ENCODE measurements at regions not wholly inside any gene's neighbourhood (a gene's known extent, or its start where the extent isn't known, plus 50 kb on each side); places are given as distances from the start of the nearest gene placed in this dataset.

- no peak overlapping the region for H2AFZ ChIP-seq
- H3K36me3 ChIP-seq (ENCODE audit: low read depth), result no peaks in the 10 kb centered on the region
- H3F3A ChIP-seq (ENCODE audit: insufficient read depth), result no peaks in the 10 kb centered on the region
- DNase-seq, result no peak
- no peak overlapping the region for H3K27ac ChIP-seq
- H3K27me3 ChIP-seq (replicated peaks; ENCODE audit: insufficient read depth), result peaks cover 5% of the 10 kb centered on the region; the same call in 1 of the 2 replicates
- in situ Hi-C loops (cut with MboI), result no loop called here
- no peak overlapping the region for H3K4me2 ChIP-seq (ENCODE audit: unreplicated experiment)
- H3K9me2 ChIP-seq (ENCODE audit: insufficient read depth), result no peaks in the 10 kb centered on the region
- 73 to 75% methylated on average over 4 of the region's 4 CpGs for WGBS, 2 experiments (ENCODE audit: low coverage in 1 of 2, low lambda C conversion rate in 2 of 2, missing lambda C conversion rate in 2 of 2)
- no peak for TF ChIP-seq EZH2 (IDR thresholded peaks at IDR 0.05; ENCODE audit: insufficient read depth, poor library complexity, severe bottlenecking)
- no peak for TF ChIP-seq EZH2phosphoT487 (IDR thresholded peaks at IDR 0.05; ENCODE audit: insufficient read depth, low read depth)
- H3K4me3 ChIP-seq, result no peak overlapping the region
- H3K4me1 ChIP-seq (ENCODE audit: insufficient read depth), result no peaks in the 10 kb centered on the region
- H3K79me2 ChIP-seq (ENCODE audit: insufficient read depth), result no peaks in the 10 kb centered on the region
- H3K9me3 ChIP-seq (ENCODE audit: low read depth), result no peaks in the 10 kb centered on the region
- no peaks in the 10 kb centered on the region for H4K20me1 ChIP-seq (ENCODE audit: insufficient read depth)
- no peak overlapping the region for H3K9ac ChIP-seq
Observed at GRCh38 chr3:65096110-65096745, 408.4 kb upstream of the ADAMTS9 start.

- Histone ChIP-seq H3K9me2 (ENCODE audit: insufficient read depth) (no peaks in the 10 kb centered on the region), H3K79me2 (ENCODE audit: insufficient read depth) (no peaks in the 10 kb centered on the region), H3K9me3 (ENCODE audit: low read depth) (no peaks in the 10 kb centered on the region), H4K20me1 (ENCODE audit: insufficient read depth) (no peaks in the 10 kb centered on the region), H3K27ac (no peak overlapping the region), H3K4me2 (ENCODE audit: unreplicated experiment) (no peak overlapping the region), H3K4me3 (no peak overlapping the region), H2AFZ (no peak overlapping the region), H3K27me3 (replicated peaks; ENCODE audit: insufficient read depth) (no peaks in the 10 kb centered on the region; the same call in none of the 2 replicates), H3F3A (ENCODE audit: insufficient read depth) (no peaks in the 10 kb centered on the region), H3K36me3 (ENCODE audit: low read depth) (no peaks in the 10 kb centered on the region), H3K4me1 (ENCODE audit: insufficient read depth) (no peaks in the 10 kb centered on the region), H3K9ac (no peak overlapping the region)
- in situ Hi-C loops (cut with MboI), result no loop called here
- no peak for TF ChIP-seq EZH2 (IDR thresholded peaks at IDR 0.05; ENCODE audit: insufficient read depth, poor library complexity, severe bottlenecking)
- no peak for TF ChIP-seq EZH2phosphoT487 (IDR thresholded peaks at IDR 0.05; ENCODE audit: insufficient read depth, low read depth)
- no peak for DNase-seq
Observed at GRCh38 chr3:65094723-65095122, 406.9 kb upstream of the ADAMTS9 start.

GRCh38 chr3:65093641-65094040, 405.8 kb upstream of the ADAMTS9 start:
- WGBS, 2 experiments (ENCODE audit: low coverage in 1 of 2, low lambda C conversion rate in 2 of 2, missing lambda C conversion rate in 2 of 2), result 43 to 45% methylated on average over 3 of the region's 3 CpGs

DNA sequence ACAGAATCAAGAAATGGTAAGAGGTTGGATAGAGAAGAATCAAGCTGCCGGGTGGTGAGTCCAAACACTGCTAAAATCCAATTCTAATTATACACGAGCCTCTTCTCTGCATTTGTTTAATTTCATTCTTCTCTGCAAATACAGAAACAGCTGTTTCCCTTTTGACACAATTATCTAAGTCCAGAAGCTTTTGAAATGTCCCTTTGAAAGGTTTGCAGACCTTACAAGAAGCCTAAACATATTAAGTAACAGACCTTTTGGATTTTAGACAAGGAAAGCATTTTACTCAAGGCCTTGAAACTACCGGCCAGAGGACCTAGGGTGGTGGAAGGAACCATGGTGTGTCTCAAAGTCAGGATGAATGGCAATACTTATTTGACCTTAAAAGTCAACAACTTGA, 403.8 kb upstream of the ADAMTS9 start:
- Histone ChIP-seq H3K4me1 (ENCODE audit: insufficient read depth) (no peaks in the 10 kb centered on the region), H3K79me2 (ENCODE audit: insufficient read depth) (no peaks in the 10 kb centered on the region), H3K4me2 (ENCODE audit: unreplicated experiment) (no peak overlapping the region), H3K36me3 (ENCODE audit: low read depth) (no peaks in the 10 kb centered on the region), H3K9me3 (ENCODE audit: low read depth) (no peaks in the 10 kb centered on the region), H3K4me3 (no peak overlapping the region), H3K9me2 (ENCODE audit: insufficient read depth) (no peaks in the 10 kb centered on the region), H4K20me1 (ENCODE audit: insufficient read depth) (no peaks in the 10 kb centered on the region), H2AFZ (no peak overlapping the region), H3F3A (ENCODE audit: insufficient read depth) (no peaks in the 10 kb centered on the region), H3K27me3 (replicated peaks; ENCODE audit: insufficient read depth) (peaks cover 4% of the 10 kb centered on the region; the same call in 1 of the 2 replicates), H3K27ac (no peak overlapping the region), H3K9ac (no peak overlapping the region)
- TF ChIP-seq EZH2 (IDR thresholded peaks at IDR 0.05; ENCODE audit: insufficient read depth, poor library complexity, severe bottlenecking) (no peak), EZH2phosphoT487 (IDR thresholded peaks at IDR 0.05; ENCODE audit: insufficient read depth, low read depth) (no peak)
- in situ Hi-C loops (cut with MboI), result no loop called here
- WGBS, 2 experiments (ENCODE audit: low coverage in 1 of 2, low lambda C conversion rate in 2 of 2, missing lambda C conversion rate in 2 of 2), result 43 to 44% methylated on average over 3 of the region's 3 CpGs
- DNase-seq, result no peak

More at GRCh38 chr3:65093641-65094040, 405.8 kb upstream of the ADAMTS9 start:
- Histone ChIP-seq H3K9me2 (ENCODE audit: insufficient read depth) (no peaks in the 10 kb centered on the region), H2AFZ (no peak overlapping the region), H3K4me3 (no peak overlapping the region), H3K79me2 (ENCODE audit: insufficient read depth) (no peaks in the 10 kb centered on the region), H3K4me1 (ENCODE audit: insufficient read depth) (no peaks in the 10 kb centered on the region), H4K20me1 (ENCODE audit: insufficient read depth) (no peaks in the 10 kb centered on the region), H3K27ac (no peak overlapping the region), H3K27me3 (replicated peaks; ENCODE audit: insufficient read depth) (no peaks in the 10 kb centered on the region; the same call in none of the 2 replicates), H3K36me3 (ENCODE audit: low read depth) (no peaks in the 10 kb centered on the region), H3K9ac (no peak overlapping the region), H3K4me2 (ENCODE audit: unreplicated experiment) (no peak overlapping the region), H3K9me3 (ENCODE audit: low read depth) (no peaks in the 10 kb centered on the region), H3F3A (ENCODE audit: insufficient read depth) (no peaks in the 10 kb centered on the region)
- in situ Hi-C loops (cut with MboI), result no loop called here
- TF ChIP-seq EZH2 (IDR thresholded peaks at IDR 0.05; ENCODE audit: insufficient read depth, poor library complexity, severe bottlenecking) (no peak), EZH2phosphoT487 (IDR thresholded peaks at IDR 0.05; ENCODE audit: insufficient read depth, low read depth) (no peak)
- no peak for DNase-seq
